ENCODE measurements at regions not wholly inside any gene's neighbourhood (a gene's known extent, or its start where the extent isn't known, plus 50 kb on each side); places are given as distances from the start of the nearest gene placed in this dataset.
"Not testable (repeated sequence)": the region's sequence is repeated elsewhere in the genome, so short reads cannot be mapped to it uniquely, and the experiment has no call there.

DNA sequence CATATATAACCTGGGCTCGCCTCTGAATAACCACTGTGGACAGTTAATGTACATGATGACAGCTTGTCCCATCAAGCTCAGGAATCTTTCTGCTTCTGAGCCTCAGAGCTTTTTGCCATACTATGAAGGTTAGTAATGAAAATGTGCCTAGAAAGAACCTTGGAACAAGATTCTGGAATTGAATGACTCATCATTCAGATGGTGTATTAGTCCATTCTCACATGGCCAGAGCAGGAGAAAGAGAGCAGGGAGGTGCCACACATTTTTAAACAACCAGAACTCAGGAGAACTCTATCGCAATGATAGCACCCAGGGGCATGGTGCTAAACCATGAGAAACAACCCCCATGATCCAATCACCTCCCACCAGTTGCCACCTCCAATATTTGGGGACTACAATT is 542.1 kb downstream of the PRR16 start:
- no peak for DNase-seq (ENCODE audit: low spot score)

GRCh38 chr5:121008041-121008440 is 543.9 kb downstream of the PRR16 start:
- DNase-seq (ENCODE audit: low spot score): no peak

DNA sequence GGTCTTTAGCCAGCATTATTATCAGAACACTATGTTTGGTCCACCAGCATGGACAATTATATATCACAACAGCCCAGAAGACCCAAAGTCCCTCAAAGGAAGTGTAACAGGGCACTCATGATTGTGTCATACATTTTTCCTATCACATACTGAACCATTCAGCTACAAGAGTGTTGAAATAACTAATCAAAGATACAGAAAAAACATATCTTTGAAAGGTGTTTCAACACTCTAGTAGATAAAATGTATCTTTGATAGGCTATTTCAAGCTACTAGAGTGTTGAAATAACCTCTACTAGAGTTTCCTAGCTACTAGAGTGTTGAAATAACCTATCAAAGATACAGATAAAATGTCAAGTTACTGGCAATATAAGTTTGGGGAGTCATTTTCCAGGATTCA is 545.0 kb downstream of the PRR16 start:
- no peak for DNase-seq (ENCODE audit: low spot score)

- no peak for DNase-seq (ENCODE audit: low spot score)
These were observed 553.9 kb downstream of the PRR16 start for GRCh38 chr5:121018004-121018403.

DNA sequence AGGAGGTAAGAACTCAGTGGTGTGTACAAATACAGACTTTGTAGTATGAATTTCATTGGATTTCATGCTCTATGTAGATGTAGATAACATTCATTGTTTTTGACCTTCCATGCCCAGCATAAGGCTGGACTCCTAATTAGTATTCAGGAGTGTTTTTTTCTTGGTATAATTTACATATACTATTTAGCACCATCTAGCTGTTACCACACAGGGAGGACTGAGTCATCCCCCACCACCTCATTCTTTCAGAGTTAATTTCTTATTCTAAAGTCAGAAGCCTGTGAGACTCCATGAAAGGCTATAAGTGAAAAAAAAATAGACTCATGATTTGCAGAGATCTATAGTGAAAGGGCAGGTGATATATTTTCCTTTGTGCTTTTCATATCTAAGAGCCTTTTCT is 555.0 kb downstream of the PRR16 start:
- no peak for DNase-seq (ENCODE audit: low spot score)

GRCh38 chr5:121019734-121020133 is 555.6 kb downstream of the PRR16 start:
- no peak for DNase-seq (ENCODE audit: low spot score)

- DNase-seq (ENCODE audit: low spot score): no peak
These were observed 557.6 kb downstream of the PRR16 start for GRCh38 chr5:121021681-121022080.

DNA sequence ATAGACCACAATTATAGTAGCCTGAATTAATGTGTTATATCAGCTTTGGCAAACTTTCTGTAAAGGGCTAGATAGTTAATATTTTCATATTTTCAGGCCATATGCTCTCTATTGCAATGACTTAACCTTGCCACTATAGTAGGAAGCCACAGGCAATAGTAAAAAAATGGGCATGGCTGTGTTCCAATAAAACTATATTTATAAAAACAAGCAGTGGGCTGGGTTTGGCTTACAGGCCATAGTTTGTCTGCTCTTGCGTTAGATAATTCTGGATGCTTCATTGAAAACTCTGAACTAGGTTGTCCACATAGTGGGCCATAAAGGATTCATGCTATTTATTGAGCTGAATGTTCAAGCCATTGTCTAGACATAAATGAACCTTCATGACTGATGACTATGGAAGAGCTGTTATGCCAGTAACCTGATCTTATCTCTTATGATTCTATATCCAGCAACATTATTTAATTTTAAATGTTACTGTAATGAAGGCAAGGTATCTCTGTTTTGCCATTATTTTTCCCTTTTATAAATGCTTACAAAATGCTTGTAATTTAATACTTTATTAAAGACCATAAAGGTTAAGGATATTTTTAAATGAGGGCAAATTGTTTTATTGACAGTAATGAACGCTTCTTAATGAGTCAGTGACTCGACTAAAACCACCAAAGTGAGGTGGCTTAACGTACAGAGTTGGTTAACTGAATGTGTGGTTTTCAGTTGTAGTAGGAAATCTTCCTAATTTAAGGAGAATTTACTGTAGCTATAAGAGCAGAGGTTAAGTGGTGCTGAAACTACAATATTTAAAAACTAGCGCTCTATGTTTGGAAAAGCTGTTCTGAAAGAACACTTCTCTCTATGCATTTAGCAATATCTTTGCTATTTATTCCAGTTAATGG is 560.6 kb downstream of the PRR16 start:
- DNase-seq (ENCODE audit: low spot score): no peak

DNA sequence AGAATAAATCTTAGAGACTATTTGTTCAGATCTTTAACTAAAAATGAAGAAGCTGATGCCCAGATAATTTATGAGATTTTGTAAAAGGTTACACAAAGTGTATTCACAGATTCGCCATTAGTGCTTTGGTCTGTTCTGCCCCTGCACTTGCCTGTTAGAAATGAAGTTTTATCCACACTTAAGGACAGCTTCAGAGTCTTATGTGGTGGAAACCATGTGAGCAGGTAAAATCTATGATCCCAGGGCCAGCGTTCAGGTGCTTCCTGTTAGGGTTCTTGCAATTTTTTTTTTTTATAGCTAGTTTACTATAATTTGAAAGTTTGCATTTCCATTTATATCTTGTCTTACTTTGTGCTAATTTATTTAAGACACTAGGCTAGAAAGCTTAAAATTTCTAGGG is 561.6 kb downstream of the PRR16 start:
- DNase-seq (ENCODE audit: low spot score): no peak

DNA sequence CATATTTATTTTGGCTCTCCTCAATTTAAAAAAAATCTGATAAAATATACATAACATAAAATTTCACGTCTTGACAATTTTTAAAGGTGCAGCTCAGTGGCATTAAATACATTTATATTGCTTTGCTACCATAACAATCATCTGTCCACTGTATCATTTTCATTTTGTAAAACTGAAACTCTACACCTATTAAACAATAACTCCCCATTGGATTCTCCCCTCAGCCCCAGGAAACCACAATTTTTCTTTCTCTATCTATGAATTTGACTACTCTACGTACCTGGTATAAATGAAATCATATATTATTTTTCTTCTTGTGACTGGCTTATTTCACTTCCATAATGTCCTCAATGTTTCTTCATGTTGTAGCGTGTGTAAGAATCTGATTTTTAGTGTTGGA is 563.5 kb downstream of the PRR16 start:
- no peak for DNase-seq (ENCODE audit: low spot score)

- DNase-seq (ENCODE audit: low spot score): no peak
These were observed 565.6 kb downstream of the PRR16 start for GRCh38 chr5:121029536-121030245.

DNA sequence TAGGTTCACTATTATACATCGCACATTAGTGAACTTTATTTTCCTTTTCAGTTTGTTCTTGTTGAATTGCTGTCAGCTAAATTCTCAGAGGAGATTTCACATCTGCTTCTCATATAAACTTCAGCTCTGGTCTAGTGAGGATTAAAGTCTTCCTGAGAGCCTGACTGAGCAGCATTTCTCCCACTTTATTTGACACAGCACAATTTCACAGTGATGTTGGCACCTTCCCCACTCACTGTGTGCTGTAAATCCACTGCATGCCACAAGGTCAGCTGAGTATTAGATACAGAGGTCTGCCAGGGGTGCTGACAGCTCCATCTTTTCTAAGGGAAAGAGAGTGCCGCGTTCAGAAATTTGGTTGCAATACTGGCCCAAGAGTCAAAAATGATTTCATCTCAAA is 567.4 kb downstream of the PRR16 start:
- DNase-seq (ENCODE audit: low spot score): no peak

DNA sequence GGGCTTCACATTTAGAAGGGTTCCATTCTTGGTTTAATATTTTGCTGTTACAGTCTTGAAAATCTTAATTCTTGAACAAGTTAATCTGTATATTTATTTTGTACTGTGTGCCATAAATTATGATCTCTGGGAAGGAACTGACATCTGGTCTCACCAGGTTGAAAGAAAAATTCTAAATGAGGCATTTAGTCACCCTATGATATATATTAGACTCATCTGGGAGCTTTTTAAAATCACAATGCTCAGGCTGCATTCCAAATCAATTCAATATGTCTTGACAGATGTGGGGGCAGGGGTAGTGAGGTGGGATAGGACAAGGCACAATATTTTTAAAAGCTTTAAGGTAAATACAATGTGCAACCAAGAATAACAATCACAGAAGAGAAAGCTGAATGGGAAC is 569.2 kb downstream of the PRR16 start:
- no peak for DNase-seq (ENCODE audit: low spot score)

DNA sequence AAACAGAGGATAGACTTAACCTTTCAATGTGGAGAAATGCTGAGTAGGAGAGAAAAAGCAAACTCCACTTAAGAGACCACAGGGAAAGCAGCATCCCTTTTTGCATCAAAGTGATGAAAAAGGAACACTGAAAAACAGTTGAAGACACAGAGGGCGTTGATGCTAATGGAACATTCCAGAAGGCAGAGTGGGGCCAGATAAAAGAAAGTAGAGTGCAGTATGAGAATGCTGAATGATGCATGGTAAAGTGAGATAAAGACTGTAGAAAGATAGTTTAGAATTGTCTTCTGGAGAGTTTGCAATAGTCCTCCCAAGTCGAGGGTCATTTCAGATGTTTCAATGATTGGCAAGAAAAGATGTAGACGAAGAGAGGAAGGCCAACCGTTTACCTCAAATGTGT is 574.3 kb downstream of the PRR16 start:
- DNase-seq (ENCODE audit: low spot score): no peak

DNA sequence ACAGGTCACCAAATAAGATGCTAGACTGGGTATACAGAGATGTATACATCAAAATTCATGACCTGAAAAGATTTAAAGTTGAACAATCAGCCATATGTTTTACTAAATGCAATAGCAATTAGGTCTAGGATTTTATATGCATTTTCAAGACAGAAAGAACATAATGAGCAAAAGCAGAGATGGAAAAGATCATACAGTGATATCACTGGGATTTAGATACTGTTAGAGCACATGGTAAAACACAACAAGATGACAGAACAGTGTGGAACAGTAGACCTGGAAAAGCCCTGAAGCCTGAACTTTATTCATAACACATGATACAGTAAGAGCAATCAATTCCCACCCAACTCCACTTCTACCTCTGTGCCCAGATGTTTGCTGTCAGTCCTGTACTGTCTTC is 585.9 kb downstream of the PRR16 start:
- DNase-seq (ENCODE audit: low spot score): no peak

DNA sequence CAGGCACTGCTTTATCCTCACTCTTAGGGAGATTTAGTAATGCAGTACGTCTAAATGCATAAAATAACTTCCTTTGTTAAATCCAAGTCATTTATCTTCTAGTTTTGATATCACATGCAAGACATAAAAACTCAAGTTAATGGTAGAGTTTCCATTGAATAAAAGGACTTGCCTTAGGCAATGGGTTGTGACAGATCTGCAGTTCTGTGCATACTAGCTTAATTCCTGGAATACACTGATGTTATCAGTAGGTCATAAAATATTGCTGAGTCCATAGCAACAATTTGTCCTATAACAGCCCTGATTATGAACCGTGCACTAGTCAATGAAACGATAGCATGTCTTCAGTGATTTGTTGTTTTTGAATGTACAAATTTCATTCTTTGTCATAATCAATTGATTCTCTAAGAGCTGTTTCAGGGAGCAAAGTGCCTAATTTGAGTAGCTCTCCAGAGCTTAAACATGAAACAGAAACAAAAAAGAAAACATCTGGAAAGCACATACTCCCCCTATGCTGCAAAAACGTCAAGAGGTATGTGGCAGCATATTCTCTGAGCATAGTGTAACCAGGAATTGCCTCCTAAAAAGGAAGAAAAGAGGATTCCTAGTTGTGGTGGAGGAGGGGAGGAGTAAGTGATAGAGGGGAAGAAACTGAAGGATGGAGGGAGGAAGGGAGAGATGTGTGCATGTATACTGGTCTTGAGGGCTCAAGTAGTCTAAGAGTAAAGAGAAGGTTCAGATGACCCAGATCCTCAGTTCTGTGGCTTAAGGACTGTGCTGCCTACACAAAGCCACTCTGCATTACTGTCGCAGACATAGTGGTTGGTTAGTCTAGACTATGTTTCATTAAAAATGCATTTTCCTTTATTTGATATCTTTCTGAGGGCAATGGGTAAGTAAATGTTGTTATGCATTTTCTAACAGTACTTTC is 589.2 kb downstream of the PRR16 start:
- no peak for DNase-seq (ENCODE audit: low spot score)

- DNase-seq (ENCODE audit: low spot score): no peak
These were observed 591.5 kb downstream of the PRR16 start for GRCh38 chr5:121055586-121055985.

- not testable (repeated sequence) for DNase-seq (ENCODE audit: low spot score)
These were observed 600.1 kb downstream of the PRR16 start for GRCh38 chr5:121064241-121064640.

GRCh38 chr5:121086671-121087070 is 622.6 kb downstream of the PRR16 start:
- no peak for DNase-seq (ENCODE audit: low spot score)

DNA sequence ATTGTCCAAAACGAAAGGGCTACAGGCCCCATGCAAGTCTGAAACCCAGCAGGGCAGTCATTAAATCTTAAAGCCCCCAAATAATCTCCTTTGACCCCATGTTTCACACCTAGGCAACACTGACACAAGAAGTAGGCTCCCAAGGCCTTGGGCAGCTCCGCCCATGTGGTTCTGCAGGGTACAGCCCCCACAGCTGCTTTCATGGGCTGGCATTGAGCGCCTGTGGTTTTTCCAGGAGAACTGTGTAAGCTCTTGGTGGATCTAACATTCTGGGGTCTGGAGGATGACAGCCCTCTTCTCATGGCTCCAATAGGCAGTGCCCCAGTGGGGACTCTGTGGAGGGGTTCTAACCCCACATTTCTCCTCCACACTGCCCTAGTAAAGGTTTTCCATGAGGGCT is 623.5 kb downstream of the PRR16 start:
- no peak for DNase-seq (ENCODE audit: low spot score)

DNA sequence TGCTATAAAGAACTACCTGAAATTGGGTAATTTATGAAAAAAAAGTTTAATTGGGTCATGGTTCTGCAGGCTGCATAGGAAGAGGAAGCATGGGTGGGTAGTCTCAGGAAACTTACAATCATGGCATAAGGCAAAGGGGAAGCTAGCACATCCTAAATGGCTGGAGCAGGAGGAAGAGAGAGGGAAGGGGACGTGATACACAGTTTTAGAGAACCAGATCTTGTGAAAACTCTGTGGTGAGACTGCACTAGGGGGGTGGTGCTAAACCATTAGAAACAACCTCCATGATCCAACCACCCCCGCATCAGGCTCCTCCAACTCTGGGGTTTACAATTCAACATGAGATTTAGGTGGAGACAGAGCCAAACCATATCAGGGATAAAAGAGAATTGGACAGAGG is 624.2 kb downstream of the PRR16 start:
- DNase-seq (ENCODE audit: low spot score): no peak

- DNase-seq (ENCODE audit: low spot score): no peak
These were observed 626.7 kb downstream of the PRR16 start for GRCh38 chr5:121090822-121091221.
